ENCODE measurements at regions not wholly inside any gene's neighbourhood (a gene's known extent, or its start where the extent isn't known, plus 50 kb on each side); places are given as distances from the start of the nearest gene placed in this dataset.
A peak's percentile ranks its signal among the peaks of the same experiment; 100 is the strongest.

- Histone ChIP-seq H3K27me3 (ENCODE audit: control insufficient read depth, insufficient read depth, low read length) (no peaks in the 10 kb centered on the region), H3K36me3 (ENCODE audit: control insufficient read depth, insufficient read depth, low read length) (no peaks in the 10 kb centered on the region), H3K4me3 (ENCODE audit: low read depth, low read length) (peak overlapping the region; percentile 42)
- TF ChIP-seq, protein P1, sequence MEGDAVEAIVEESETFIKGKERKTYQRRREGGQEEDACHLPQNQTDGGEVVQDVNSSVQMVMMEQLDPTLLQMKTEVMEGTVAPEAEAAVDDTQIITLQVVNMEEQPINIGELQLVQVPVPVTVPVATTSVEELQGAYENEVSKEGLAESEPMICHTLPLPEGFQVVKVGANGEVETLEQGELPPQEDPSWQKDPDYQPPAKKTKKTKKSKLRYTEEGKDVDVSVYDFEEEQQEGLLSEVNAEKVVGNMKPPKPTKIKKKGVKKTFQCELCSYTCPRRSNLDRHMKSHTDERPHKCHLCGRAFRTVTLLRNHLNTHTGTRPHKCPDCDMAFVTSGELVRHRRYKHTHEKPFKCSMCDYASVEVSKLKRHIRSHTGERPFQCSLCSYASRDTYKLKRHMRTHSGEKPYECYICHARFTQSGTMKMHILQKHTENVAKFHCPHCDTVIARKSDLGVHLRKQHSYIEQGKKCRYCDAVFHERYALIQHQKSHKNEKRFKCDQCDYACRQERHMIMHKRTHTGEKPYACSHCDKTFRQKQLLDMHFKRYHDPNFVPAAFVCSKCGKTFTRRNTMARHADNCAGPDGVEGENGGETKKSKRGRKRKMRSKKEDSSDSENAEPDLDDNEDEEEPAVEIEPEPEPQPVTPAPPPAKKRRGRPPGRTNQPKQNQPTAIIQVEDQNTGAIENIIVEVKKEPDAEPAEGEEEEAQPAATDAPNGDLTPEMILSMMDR (IDR thresholded peaks at IDR 0.05; ENCODE audit: insufficient read depth, low read length, severe bottlenecking), result peak; percentile 96
- peak; percentile 62 for DNase-seq (ENCODE audit: low read depth)
- FAIRE-seq, result no peak
Observed at GRCh38 chr15:77543159-77543882, 89.4 kb downstream of the LINGO1 start.

GRCh38 chr15:77542491-77543001 is 90.2 kb downstream of the LINGO1 start:
- Histone ChIP-seq H3K36me3 (ENCODE audit: control insufficient read depth, insufficient read depth, low read length) (no peaks in the 10 kb centered on the region), H3K4me3 (ENCODE audit: low read depth, low read length) (no peak overlapping the region), H3K27me3 (ENCODE audit: control insufficient read depth, insufficient read depth, low read length) (no peaks in the 10 kb centered on the region)
- no peak for FAIRE-seq
- TF ChIP-seq, protein P1 (IDR thresholded peaks at IDR 0.05; ENCODE audit: insufficient read depth, low read length, severe bottlenecking), result no peak
- DNase-seq (ENCODE audit: low read depth), result peak; percentile 56

GRCh38 chr15:77541421-77542181 is 91.1 kb downstream of the LINGO1 start:
- TF ChIP-seq, protein P1 (IDR thresholded peaks at IDR 0.05; ENCODE audit: insufficient read depth, low read length, severe bottlenecking), result no peak
- H3K4me3 ChIP-seq (ENCODE audit: low read depth, low read length), result no peak overlapping the region
- no peaks in the 10 kb centered on the region for H3K36me3 ChIP-seq (ENCODE audit: control insufficient read depth, insufficient read depth, low read length)
- H3K27me3 ChIP-seq (ENCODE audit: control insufficient read depth, insufficient read depth, low read length), result no peaks in the 10 kb centered on the region
- DNase-seq (ENCODE audit: low read depth), result no peak
- FAIRE-seq, result no peak

- Histone ChIP-seq H3K36me3 (ENCODE audit: control insufficient read depth, insufficient read depth, low read length) (no peaks in the 10 kb centered on the region), H3K27me3 (ENCODE audit: control insufficient read depth, insufficient read depth, low read length) (no peaks in the 10 kb centered on the region), H3K4me3 (ENCODE audit: low read depth, low read length) (no peak overlapping the region)
- TF ChIP-seq, protein P1 (IDR thresholded peaks at IDR 0.05; ENCODE audit: insufficient read depth, low read length, severe bottlenecking), result no peak
- no peak for DNase-seq (ENCODE audit: low read depth)
- no peak for FAIRE-seq
Observed at GRCh38 chr15:77540312-77541060, 92.2 kb downstream of the LINGO1 start.

DNA sequence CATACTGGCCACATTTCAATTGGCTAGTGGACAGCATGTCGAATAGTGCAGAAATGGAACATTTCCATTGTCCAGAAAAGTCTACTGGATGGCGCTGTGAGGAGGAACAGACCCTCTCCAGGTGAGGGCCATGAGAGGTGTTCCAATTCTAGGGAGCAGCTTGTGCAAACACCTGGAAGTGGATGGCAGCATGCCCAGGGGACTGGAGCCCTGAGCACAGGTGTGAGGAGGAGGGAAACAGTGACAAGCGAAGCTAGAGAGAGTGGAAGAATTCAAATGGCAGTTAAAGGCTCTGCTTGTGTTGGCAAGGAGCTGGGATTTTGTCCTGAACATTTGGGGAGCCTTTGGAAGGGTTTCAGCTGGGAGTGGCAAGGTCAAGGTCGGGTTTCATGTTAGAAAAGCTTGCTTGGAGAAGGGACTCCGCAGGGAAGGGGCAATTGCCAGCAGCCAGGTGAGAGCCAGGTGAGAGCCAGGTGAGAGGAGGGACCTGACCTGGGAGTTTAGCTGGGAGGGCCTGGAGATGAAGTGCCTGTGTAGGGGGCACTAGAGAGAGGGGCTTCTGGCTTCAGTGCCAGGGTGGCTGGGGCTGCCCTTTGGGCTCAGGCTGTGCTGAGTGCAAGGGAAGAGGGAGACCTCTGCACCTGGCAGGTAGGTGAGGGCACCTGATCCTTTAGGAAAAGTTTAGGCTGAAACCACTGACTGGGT is 93.8 kb downstream of the LINGO1 start:
- Histone ChIP-seq H3K4me3 (ENCODE audit: low read depth, low read length) (no peak overlapping the region), H3K27me3 (ENCODE audit: control insufficient read depth, insufficient read depth, low read length) (no peaks in the 10 kb centered on the region), H3K36me3 (ENCODE audit: control insufficient read depth, insufficient read depth, low read length) (no peaks in the 10 kb centered on the region)
- no peak for DNase-seq (ENCODE audit: low read depth)
- TF ChIP-seq, protein P1 (IDR thresholded peaks at IDR 0.05; ENCODE audit: insufficient read depth, low read length, severe bottlenecking), result no peak
- no peak for FAIRE-seq
